WTC11 (cell line): ENCODE measurements at regions not wholly inside any gene's neighbourhood (a gene's known extent, or its start where the extent isn't known, plus 50 kb on each side); places are given as distances from the start of the nearest gene placed in this dataset.

ENCODE experiments used
- ATAC-seq: fragments of 200-7000 bp; cut with Tn5 transposase; 2 replicates; pipeline ENCODE4 v1.10.0; 2021; ENCODE audit warnings: mild to moderate bottlenecking, moderate library complexity
- CTCF ChIA-PET: fragments of 300-600 bp; sonication (Branson Sonifier 250); formaldehyde crosslinking; loops from one replicate; lab custom pipeline; 2021; ENCODE audit warnings: antibody characterized with exemption; lab: Charles Lee
- POLR2A ChIA-PET: fragments of 350-600 bp; sonication (Branson Sonifier 250); formaldehyde crosslinking; loops from one replicate; lab custom pipeline; 2021; ENCODE audit warnings: antibody characterized with exemption; lab: Charles Lee
- DNase-seq: peaks from one replicate; pipeline ENCODE4 v3.0.0; 2021; ENCODE audit warnings: low spot score
- H3K27ac Mint-ChIP-seq: 2 replicates; pipeline ENCODE4 v1.8.0; 2021; ENCODE audit warnings: mixed read lengths
- H3K27me3 Mint-ChIP-seq: 2 replicates; pipeline ENCODE4 v1.8.0; 2021; ENCODE audit warnings: low read depth, mild to moderate bottlenecking, moderate library complexity, mixed read lengths
- H3K36me3 Mint-ChIP-seq: 2 replicates; pipeline ENCODE4 v1.8.0; 2021; ENCODE audit warnings: mixed read lengths
- H3K4me1 Mint-ChIP-seq: 2 replicates; pipeline ENCODE4 v1.8.0; 2022; ENCODE audit warnings: mixed read lengths
- H3K4me3 Mint-ChIP-seq: 2 replicates; pipeline ENCODE4 v1.8.0; 2021; ENCODE audit warnings: mild to moderate bottlenecking, moderate library complexity, mixed read lengths
- H3K9me3 Mint-ChIP-seq: 2 replicates; pipeline ENCODE4 v1.8.0; 2021; ENCODE audit warnings: mixed read lengths
- ATF1 ChIP-seq: sonication (generic); formaldehyde crosslinking; IDR thresholded peaks from 2 replicates; pipeline ENCODE4 v1.8.1; 2023; ENCODE audit warnings: mild to moderate bottlenecking, moderate library complexity, missing genetic modification reagents
- ATF2 ChIP-seq: sonication (generic); formaldehyde crosslinking; IDR thresholded peaks from 2 replicates; pipeline ENCODE4 v1.8.1; 2022; ENCODE audit warnings: low read depth, missing genetic modification reagents, borderline replicate concordance
- ATF3 ChIP-seq: sonication (generic); formaldehyde crosslinking; conservative IDR thresholded peaks from 2 replicates; pipeline ENCODE4 v1.8.1; 2022; ENCODE audit warnings: mild to moderate bottlenecking, missing genetic modification reagents
- CBFB ChIP-seq: sonication (generic); formaldehyde crosslinking; IDR thresholded peaks from 2 replicates; pipeline ENCODE4 v1.8.1; 2022; ENCODE audit warnings: mild to moderate bottlenecking, low read depth, missing genetic modification reagents
- E2F4 ChIP-seq: sonication (generic); formaldehyde crosslinking; IDR thresholded peaks from 2 replicates; pipeline ENCODE4 v1.8.1; 2022; ENCODE audit warnings: low read depth, mild to moderate bottlenecking, moderate library complexity, missing genetic modification reagents, borderline replicate concordance
- ELF4 ChIP-seq: sonication (generic); formaldehyde crosslinking; IDR thresholded peaks from 2 replicates; pipeline ENCODE4 v1.8.1; 2022; ENCODE audit warnings: low read depth, mild to moderate bottlenecking, moderate library complexity, missing genetic modification reagents
- EMX1 ChIP-seq: fragments of 250-450 bp; sonication (Bioruptor Pico); IDR thresholded peaks from 2 replicates; pipeline ENCODE4 v1.8.0; 2021; ENCODE audit warnings: mild to moderate bottlenecking
- FOXJ3 ChIP-seq: sonication (generic); formaldehyde crosslinking; IDR thresholded peaks from 2 replicates; pipeline ENCODE4 v1.9.0; 2021; ENCODE audit warnings: missing genetic modification reagents, mild to moderate bottlenecking, borderline replicate concordance
- FOXP4 ChIP-seq: sonication (generic); formaldehyde crosslinking; IDR thresholded peaks from 2 replicates; pipeline ENCODE4 v1.8.0; 2022; ENCODE audit warnings: mild to moderate bottlenecking, missing genetic modification reagents
- GTF2I ChIP-seq: fragments of 250-450 bp; sonication (Bioruptor Pico); conservative IDR thresholded peaks from 2 replicates; pipeline ENCODE4 v1.4.0; 2021; ENCODE audit warnings: mild to moderate bottlenecking
- HMGXB4 ChIP-seq: sonication (generic); formaldehyde crosslinking; IDR thresholded peaks from 2 replicates; pipeline ENCODE4 v1.8.1; 2023; ENCODE audit warnings: mild to moderate bottlenecking, moderate library complexity, missing genetic modification reagents
- JAZF1 ChIP-seq: fragments of 250-450 bp; sonication (Bioruptor Pico); IDR thresholded peaks from 2 replicates; pipeline ENCODE4 v1.9.0; 2021; ENCODE audit warnings: moderate library complexity, mild to moderate bottlenecking, inconsistent platforms
- MLX ChIP-seq: sonication (generic); formaldehyde crosslinking; IDR thresholded peaks from 2 replicates; pipeline ENCODE4 v1.8.1; 2023; ENCODE audit warnings: mild to moderate bottlenecking, missing genetic modification reagents, moderate library complexity
- MXD4 ChIP-seq: fragments of 250-450 bp; sonication (Bioruptor Pico); IDR thresholded peaks from 2 replicates; pipeline ENCODE4 v1.8.0; 2021; ENCODE audit warnings: mild to moderate bottlenecking, moderate library complexity, borderline replicate concordance
- MYBL2 ChIP-seq: sonication (generic); formaldehyde crosslinking; IDR thresholded peaks from 2 replicates; pipeline ENCODE4 v1.8.1; 2023; ENCODE audit warnings: mild to moderate bottlenecking, moderate library complexity, missing genetic modification reagents
- RORB ChIP-seq: fragments of 250-450 bp; sonication (Bioruptor Pico); IDR thresholded peaks from 2 replicates; pipeline ENCODE4 v1.9.0; 2021; ENCODE audit warnings: mild to moderate bottlenecking
- USF2 ChIP-seq: sonication (generic); formaldehyde crosslinking; IDR thresholded peaks from 2 replicates; pipeline ENCODE4 v1.8.1; 2023; ENCODE audit warnings: mild to moderate bottlenecking, missing genetic modification reagents, moderate library complexity
- ZNF121 ChIP-seq: sonication (generic); formaldehyde crosslinking; IDR thresholded peaks from 2 replicates; pipeline ENCODE4 v1.8.0; 2023; ENCODE audit warnings: missing genetic modification reagents
- ZNF425 ChIP-seq: fragments of 250-450 bp; sonication (Bioruptor Pico); conservative IDR thresholded peaks from 2 replicates; pipeline ENCODE4 v1.9.0; 2021; ENCODE audit warnings: mild to moderate bottlenecking

GRCh38 chr1:242871471-242872030, 347.1 kb upstream of the PLD5 start:
- CTCF ChIA-PET = no interaction called here
- Mint-ChIP-seq H3K4me3 (no peak overlapping the region), H3K4me1 (no peaks in the 10 kb centered on the region), H3K9me3 (no peaks in the 10 kb centered on the region), H3K27me3 (no peaks in the 10 kb centered on the region)
- POLR2A ChIA-PET = no interaction called here
- no peak for TF ChIP-seq GTF2I (CRISPR knock-in tag)
- no peak for TF ChIP-seq ATF1 (CRISPR knock-in tag)
- TF ChIP-seq EMX1 (CRISPR knock-in tag) = no peak
- TF ChIP-seq FOXJ3 = no peak
- no peak for TF ChIP-seq HMGXB4
- no peak for TF ChIP-seq ELF4 (CRISPR knock-in tag)
- TF ChIP-seq MXD4 (CRISPR knock-in tag) = no peak
- no peak for TF ChIP-seq ZNF121
- no peak for TF ChIP-seq FOXP4
- no peak for TF ChIP-seq JAZF1 (CRISPR knock-in tag)
- no peak for TF ChIP-seq CBFB
- TF ChIP-seq ZNF425 (CRISPR knock-in tag) = no peak
- no peak for TF ChIP-seq ATF2 (CRISPR knock-in tag)
- TF ChIP-seq RORB = no peak
- no peak for TF ChIP-seq USF2
- TF ChIP-seq, all 79 proteins: peak for 0
- Mint-ChIP-seq H3K27ac (no peak overlapping the region), H3K36me3 (no peaks in the 10 kb centered on the region)
- ATAC-seq = no peak
- no peak for DNase-seq

- POLR2A ChIA-PET = no interaction called here
- no peaks in the 10 kb centered on the region for H3K4me1 Mint-ChIP-seq
- CTCF ChIA-PET = no interaction called here
- no peak overlapping the region for H3K27ac Mint-ChIP-seq
- H3K27me3 Mint-ChIP-seq = no peaks in the 10 kb centered on the region
- ATAC-seq (no peak), DNase-seq (no peak)
- H3K4me3 Mint-ChIP-seq = no peak overlapping the region
- H3K9me3 Mint-ChIP-seq = no peaks in the 10 kb centered on the region
- H3K36me3 Mint-ChIP-seq = no peaks in the 10 kb centered on the region
- TF ChIP-seq FOXP4 = no peak
- TF ChIP-seq MYBL2 = no peak
- no peak for TF ChIP-seq E2F4 (CRISPR knock-in tag)
- no peak for TF ChIP-seq ATF3
- TF ChIP-seq MLX (CRISPR knock-in tag) = no peak
Observed at GRCh38 chr1:242870966-242871365, 346.5 kb upstream of the PLD5 start.
